Nephron progenitor cell (in vitro differentiated cells): ENCODE measurements at regions not wholly inside any gene's neighbourhood (a gene's known extent, or its start where the extent isn't known, plus 50 kb on each side); places are given as distances from the start of the nearest gene placed in this dataset.
A peak's percentile ranks its signal among the peaks of the same experiment; 100 is the strongest.

ENCODE experiments used
- DNase-seq: peaks from one replicate; pipeline ENCODE4 v3.0.0; 2021
- H3K27ac Mint-ChIP-seq: 2 replicates; pipeline ENCODE4 v1.8.0; 2021; ENCODE audit warnings: mild to moderate bottlenecking, moderate library complexity, mixed read lengths
- H3K27me3 Mint-ChIP-seq: 2 replicates; pipeline ENCODE4 v1.8.0; 2021; ENCODE audit warnings: mild to moderate bottlenecking, low read depth, mixed read lengths; ENCODE audit not compliant: poor library complexity
- H3K36me3 Mint-ChIP-seq: 2 replicates; pipeline ENCODE4 v1.8.0; 2021; ENCODE audit warnings: low read depth, mixed read lengths
- H3K4me1 Mint-ChIP-seq: 2 replicates; pipeline ENCODE4 v1.8.0; 2021; ENCODE audit warnings: mixed read lengths
- H3K4me3 Mint-ChIP-seq: 2 replicates; pipeline ENCODE4 v1.8.0; 2021; ENCODE audit warnings: mild to moderate bottlenecking, moderate library complexity, mixed read lengths
- H3K9me3 Mint-ChIP-seq: 2 replicates; pipeline ENCODE4 v1.8.0; 2021; ENCODE audit warnings: mild to moderate bottlenecking, moderate library complexity, mixed read lengths
- TF ChIP-seq, protein P1 (sequence below): fragments of 200-600 bp; sonication (generic); IDR thresholded peaks from 2 replicates; pipeline ENCODE4 v1.5.0; 2021; ENCODE audit warnings: antibody characterized with exemption

GRCh38 chr5:115391780-115392179, 95.3 kb upstream of the CCDC112 start:
- no peak overlapping the region for H3K4me3 Mint-ChIP-seq
- H3K27me3 Mint-ChIP-seq, result peaks cover 3% of the 10 kb centered on the region
- TF ChIP-seq, protein P1, sequence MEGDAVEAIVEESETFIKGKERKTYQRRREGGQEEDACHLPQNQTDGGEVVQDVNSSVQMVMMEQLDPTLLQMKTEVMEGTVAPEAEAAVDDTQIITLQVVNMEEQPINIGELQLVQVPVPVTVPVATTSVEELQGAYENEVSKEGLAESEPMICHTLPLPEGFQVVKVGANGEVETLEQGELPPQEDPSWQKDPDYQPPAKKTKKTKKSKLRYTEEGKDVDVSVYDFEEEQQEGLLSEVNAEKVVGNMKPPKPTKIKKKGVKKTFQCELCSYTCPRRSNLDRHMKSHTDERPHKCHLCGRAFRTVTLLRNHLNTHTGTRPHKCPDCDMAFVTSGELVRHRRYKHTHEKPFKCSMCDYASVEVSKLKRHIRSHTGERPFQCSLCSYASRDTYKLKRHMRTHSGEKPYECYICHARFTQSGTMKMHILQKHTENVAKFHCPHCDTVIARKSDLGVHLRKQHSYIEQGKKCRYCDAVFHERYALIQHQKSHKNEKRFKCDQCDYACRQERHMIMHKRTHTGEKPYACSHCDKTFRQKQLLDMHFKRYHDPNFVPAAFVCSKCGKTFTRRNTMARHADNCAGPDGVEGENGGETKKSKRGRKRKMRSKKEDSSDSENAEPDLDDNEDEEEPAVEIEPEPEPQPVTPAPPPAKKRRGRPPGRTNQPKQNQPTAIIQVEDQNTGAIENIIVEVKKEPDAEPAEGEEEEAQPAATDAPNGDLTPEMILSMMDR, result no peak
- no peaks in the 10 kb centered on the region for H3K9me3 Mint-ChIP-seq
- H3K27ac Mint-ChIP-seq, result no peak overlapping the region
- H3K4me1 Mint-ChIP-seq, result peaks cover 15% of the 10 kb centered on the region
- DNase-seq, result no peak
- H3K36me3 Mint-ChIP-seq, result no peaks in the 10 kb centered on the region

DNA sequence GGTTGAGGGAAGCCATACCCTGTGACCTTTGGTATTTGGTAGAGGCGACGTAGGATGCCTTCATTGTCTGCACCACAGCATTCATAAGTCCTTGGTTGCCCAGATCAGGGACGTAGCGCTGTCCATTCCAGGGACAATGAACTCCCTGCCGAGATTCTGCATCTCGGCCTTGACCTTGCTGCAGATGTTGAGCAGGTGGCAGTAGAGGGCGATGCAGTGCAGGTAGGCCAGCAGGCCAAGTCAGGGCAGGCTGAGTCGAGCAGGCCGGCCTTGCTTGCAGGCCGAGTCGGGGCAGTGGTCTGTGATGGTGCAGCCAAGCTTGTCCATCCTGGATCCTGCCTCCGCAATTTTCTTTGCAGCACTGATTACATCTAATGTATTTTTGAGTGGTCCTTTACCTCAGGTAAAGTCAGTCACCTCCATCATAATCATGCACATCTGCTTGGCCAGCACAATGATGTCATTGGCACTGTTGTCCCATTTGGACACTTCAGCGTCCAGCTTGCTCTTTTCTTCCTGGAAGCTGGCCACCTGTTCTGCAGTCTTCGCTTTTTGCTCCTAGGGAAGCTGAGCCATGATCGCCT, 93.4 kb upstream of the CCDC112 start:
- TF ChIP-seq, protein P1, result no peak
- Mint-ChIP-seq H3K27ac (no peak overlapping the region), H3K36me3 (no peaks in the 10 kb centered on the region), H3K27me3 (peaks cover 3% of the 10 kb centered on the region), H3K4me3 (no peak overlapping the region), H3K9me3 (no peaks in the 10 kb centered on the region), H3K4me1 (peaks cover 15% of the 10 kb centered on the region)
- peak; percentile 17 for DNase-seq

DNA sequence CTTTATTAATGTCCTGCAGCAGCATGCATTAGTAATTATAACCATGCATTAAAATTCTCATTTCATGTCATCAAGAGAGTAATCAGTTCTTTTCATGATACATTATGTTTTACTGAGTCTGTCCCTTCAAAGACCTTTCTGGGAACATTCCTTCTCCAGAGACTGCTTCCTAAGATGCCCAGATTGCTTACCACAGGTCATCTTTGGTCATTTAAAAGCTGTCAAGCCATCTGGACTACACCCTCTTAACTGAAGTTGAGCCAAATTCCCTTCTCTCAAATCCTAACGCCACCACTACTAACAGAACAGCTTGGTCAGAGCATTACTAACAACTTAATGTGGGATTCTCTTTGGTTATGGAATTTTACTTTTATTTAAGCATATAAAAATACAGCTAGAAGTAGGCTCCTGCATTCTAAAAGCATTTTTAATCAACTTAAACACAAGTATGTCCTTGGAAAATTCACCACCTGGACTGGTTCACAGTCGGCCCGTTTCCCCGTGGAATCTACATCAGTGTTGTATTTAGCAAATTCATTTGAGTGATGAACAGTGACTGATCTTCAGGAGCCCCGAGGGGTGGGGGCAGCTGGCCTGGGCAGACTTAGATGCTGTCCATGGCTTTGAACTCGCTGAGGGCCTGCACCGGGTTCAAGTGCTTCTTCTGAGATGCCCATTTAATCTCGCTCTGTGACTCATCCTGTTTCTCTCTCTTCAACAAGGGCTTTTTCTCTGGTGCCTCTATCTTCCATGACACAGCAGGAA, 92.8 kb upstream of the CCDC112 start:
- peaks cover 15% of the 10 kb centered on the region for H3K4me1 Mint-ChIP-seq
- H3K36me3 Mint-ChIP-seq, result no peaks in the 10 kb centered on the region
- peaks cover 3% of the 10 kb centered on the region for H3K27me3 Mint-ChIP-seq
- no peaks in the 10 kb centered on the region for H3K9me3 Mint-ChIP-seq
- no peak overlapping the region for H3K27ac Mint-ChIP-seq
- no peak overlapping the region for H3K4me3 Mint-ChIP-seq
- TF ChIP-seq, protein P1, result no peak
- DNase-seq, result no peak

- Mint-ChIP-seq H3K36me3 (no peaks in the 10 kb centered on the region), H3K9me3 (no peaks in the 10 kb centered on the region)
- TF ChIP-seq, protein P1, result no peak
Observed at GRCh38 chr5:115388240-115388639, 91.8 kb upstream of the CCDC112 start.

DNA sequence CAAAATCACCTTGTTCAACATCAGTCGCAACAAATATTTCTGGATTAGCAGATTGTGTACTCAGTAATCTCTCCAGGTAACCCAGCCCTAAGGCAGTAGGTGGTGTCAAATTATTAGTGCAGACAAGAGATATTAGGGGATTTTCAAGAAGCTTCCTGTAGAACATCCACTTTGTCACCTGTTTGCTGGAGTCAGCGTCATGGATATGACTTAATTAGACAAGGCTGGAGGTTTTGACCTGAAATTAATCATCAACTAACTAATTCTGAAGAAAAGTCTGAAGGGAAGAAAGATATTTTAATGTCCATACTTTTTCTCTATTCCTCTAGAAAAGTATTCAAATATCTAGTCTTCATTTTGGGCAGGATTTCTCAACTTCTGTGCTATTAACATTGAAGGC, 91.4 kb upstream of the CCDC112 start:
- no peaks in the 10 kb centered on the region for H3K36me3 Mint-ChIP-seq
- peaks cover 3% of the 10 kb centered on the region for H3K27me3 Mint-ChIP-seq
- DNase-seq, result no peak
- H3K9me3 Mint-ChIP-seq, result no peaks in the 10 kb centered on the region
- H3K4me3 Mint-ChIP-seq, result no peak overlapping the region
- peaks cover 15% of the 10 kb centered on the region for H3K4me1 Mint-ChIP-seq
- TF ChIP-seq, protein P1, result no peak
- no peak overlapping the region for H3K27ac Mint-ChIP-seq

More at GRCh38 chr5:115388240-115388639, 91.8 kb upstream of the CCDC112 start:
- Mint-ChIP-seq H3K27ac (no peak overlapping the region), H3K4me3 (no peak overlapping the region), H3K4me1 (peaks cover 15% of the 10 kb centered on the region), H3K27me3 (peaks cover 3% of the 10 kb centered on the region)
- DNase-seq, result no peak

DNA sequence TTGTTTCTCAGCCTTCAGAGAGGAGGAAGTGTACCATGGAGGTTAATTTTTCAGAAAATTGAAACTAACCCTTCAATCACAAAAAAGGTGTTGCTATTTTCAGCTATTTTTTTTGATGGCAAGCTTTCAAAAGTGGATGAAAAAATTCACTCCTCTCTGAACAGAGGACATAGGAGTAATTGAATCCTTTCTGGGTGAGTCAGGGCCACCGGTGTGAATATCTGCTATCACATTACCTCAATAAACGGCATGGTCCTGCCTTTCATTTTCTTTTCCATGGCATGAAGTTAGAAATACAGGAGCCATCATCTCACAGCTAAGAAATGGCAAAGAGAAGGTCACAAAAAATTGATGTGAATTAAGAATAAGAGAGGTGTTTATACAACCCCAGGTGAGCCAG, 90.2 kb upstream of the CCDC112 start:
- TF ChIP-seq, protein P1, result no peak
- Mint-ChIP-seq H3K9me3 (no peaks in the 10 kb centered on the region), H3K4me1 (peaks cover 15% of the 10 kb centered on the region), H3K4me3 (no peak overlapping the region), H3K36me3 (no peaks in the 10 kb centered on the region), H3K27ac (no peak overlapping the region), H3K27me3 (no peaks in the 10 kb centered on the region)
- DNase-seq, result no peak
